ENCODE measurements at regions not wholly inside any gene's neighbourhood (a gene's known extent, or its start where the extent isn't known, plus 50 kb on each side); places are given as distances from the start of the nearest gene placed in this dataset.

DNA sequence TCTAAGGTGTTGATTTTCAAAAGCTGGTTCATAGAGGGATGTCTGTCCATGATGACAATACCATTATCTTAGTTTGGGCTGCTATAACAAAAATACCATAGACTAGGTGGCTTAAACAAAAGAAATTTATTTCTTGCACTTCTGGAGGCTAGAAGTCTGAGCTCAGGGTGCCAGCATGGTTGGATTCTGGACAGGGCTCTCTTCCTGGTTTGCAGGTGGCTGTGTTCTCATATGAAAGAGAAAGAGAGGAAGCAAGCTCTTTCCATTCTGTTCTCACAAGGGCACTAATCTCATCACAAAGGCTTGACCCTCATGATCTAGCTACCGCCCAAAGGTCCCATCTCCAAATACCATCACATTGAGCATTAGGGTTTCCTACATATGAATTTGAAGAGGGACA is 144.5 kb upstream of the SLC24A3 start (continued):
- TF ChIP-seq USF1 (IDR thresholded peaks at IDR 0.05; ENCODE audit: borderline replicate concordance, low read depth): no peak
- no peak for TF ChIP-seq TEAD4 (IDR thresholded peaks at IDR 0.05; ENCODE audit: borderline replicate concordance, insufficient read depth)
- no peak for TF ChIP-seq GABPA (IDR thresholded peaks at IDR 0.05; ENCODE audit: low read depth)

DNA sequence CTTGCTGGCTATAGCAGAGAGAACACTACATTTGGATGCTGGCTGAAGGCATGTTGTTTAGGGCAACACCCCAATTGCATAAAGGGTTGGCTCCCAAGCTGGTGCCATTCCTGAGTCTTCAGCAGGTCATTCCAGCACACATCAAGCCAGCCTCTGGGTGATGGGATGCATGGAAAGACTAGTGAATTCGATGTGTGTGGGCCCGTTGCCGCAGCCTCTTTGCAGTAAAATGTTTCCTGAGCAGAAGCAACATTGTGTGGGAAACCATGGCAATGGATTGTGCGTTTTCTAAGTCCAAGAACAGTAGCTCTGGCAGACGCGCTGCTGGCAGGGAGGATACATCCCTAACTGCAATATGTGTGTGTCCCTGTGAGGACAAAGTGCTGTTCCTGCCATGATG is 142.4 kb upstream of the SLC24A3 start:
- no peak overlapping the region for H3K4me3 ChIP-seq (ENCODE audit: low read depth in 2 of 2, low read length in 1 of 2)
- H3K27ac ChIP-seq (ENCODE audit: low read depth in 2 of 2, low read length in 1 of 2): no peak overlapping the region
- ChIA-PET CTCF (no interaction called here), POLR2A (no interaction called here)
- no peaks in the 10 kb centered on the region for H3F3A ChIP-seq (replicated peaks; ENCODE audit: insufficient read depth)
- no peak for DNase-seq
- no peaks in the 10 kb centered on the region for H3K9me2 ChIP-seq
- H3K79me2 ChIP-seq (ENCODE audit: insufficient read depth): no peaks in the 10 kb centered on the region
- WGBS (ENCODE audit: low lambda C conversion rate): 0% methylated on average over 4 of the region's 6 CpGs
- no peak overlapping the region for H3K4me2 ChIP-seq
- H3K9ac ChIP-seq: no peak overlapping the region
- no peaks in the 10 kb centered on the region for H4K20me1 ChIP-seq (ENCODE audit: insufficient read depth)
- no peaks in the 10 kb centered on the region for H3K27me3 ChIP-seq (ENCODE audit: insufficient read depth)
- H3K4me1 ChIP-seq (ENCODE audit: control insufficient read depth in 1 of 2, insufficient read depth in 2 of 2, low read depth in 1 of 2, low read length in 1 of 2): no peaks in the 10 kb centered on the region
- H3K9me3 ChIP-seq: no peaks in the 10 kb centered on the region
- H3K36me3 ChIP-seq (replicated peaks in 1 of 2; ENCODE audit: control insufficient read depth in 1 of 2, insufficient read depth in 2 of 2, low read length in 1 of 2): no peaks in the 10 kb centered on the region
- no peak for TF ChIP-seq FOXJ3 (CRISPR knock-in tag; IDR thresholded peaks at IDR 0.05)
- no peak overlapping the region for H2AFZ ChIP-seq (ENCODE audit: low read depth)

GRCh38 chr20:19070681-19071445 is 141.6 kb upstream of the SLC24A3 start:
- no peak for DNase-seq
- CTCF ChIA-PET: interaction anchor here (1.1 kb wide), 1 partner anchor 14 kb away, joined by 3 read pairs; no protein-coding TSS in a partner anchor
- Histone ChIP-seq H3K27ac (ENCODE audit: low read depth in 2 of 2, low read length in 1 of 2) (no peak overlapping the region), H3K4me3 (ENCODE audit: low read depth in 2 of 2, low read length in 1 of 2) (no peak overlapping the region), H3K9me3 (no peaks in the 10 kb centered on the region), H3K79me2 (ENCODE audit: insufficient read depth) (no peaks in the 10 kb centered on the region), H3F3A (replicated peaks; ENCODE audit: insufficient read depth) (no peaks in the 10 kb centered on the region), H3K9me2 (no peaks in the 10 kb centered on the region), H2AFZ (ENCODE audit: low read depth) (no peak overlapping the region), H4K20me1 (ENCODE audit: insufficient read depth) (no peaks in the 10 kb centered on the region), H3K27me3 (ENCODE audit: insufficient read depth) (no peaks in the 10 kb centered on the region), H3K36me3 (replicated peaks in 1 of 2; ENCODE audit: control insufficient read depth in 1 of 2, insufficient read depth in 2 of 2, low read length in 1 of 2) (no peaks in the 10 kb centered on the region), H3K4me1 (ENCODE audit: control insufficient read depth in 1 of 2, insufficient read depth in 2 of 2, low read depth in 1 of 2, low read length in 1 of 2) (no peaks in the 10 kb centered on the region), H3K9ac (no peak overlapping the region), H3K4me2 (no peak overlapping the region)
- TF ChIP-seq, protein P1, sequence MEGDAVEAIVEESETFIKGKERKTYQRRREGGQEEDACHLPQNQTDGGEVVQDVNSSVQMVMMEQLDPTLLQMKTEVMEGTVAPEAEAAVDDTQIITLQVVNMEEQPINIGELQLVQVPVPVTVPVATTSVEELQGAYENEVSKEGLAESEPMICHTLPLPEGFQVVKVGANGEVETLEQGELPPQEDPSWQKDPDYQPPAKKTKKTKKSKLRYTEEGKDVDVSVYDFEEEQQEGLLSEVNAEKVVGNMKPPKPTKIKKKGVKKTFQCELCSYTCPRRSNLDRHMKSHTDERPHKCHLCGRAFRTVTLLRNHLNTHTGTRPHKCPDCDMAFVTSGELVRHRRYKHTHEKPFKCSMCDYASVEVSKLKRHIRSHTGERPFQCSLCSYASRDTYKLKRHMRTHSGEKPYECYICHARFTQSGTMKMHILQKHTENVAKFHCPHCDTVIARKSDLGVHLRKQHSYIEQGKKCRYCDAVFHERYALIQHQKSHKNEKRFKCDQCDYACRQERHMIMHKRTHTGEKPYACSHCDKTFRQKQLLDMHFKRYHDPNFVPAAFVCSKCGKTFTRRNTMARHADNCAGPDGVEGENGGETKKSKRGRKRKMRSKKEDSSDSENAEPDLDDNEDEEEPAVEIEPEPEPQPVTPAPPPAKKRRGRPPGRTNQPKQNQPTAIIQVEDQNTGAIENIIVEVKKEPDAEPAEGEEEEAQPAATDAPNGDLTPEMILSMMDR (IDR thresholded peaks at IDR 0.05): no peak
- TF ChIP-seq EP300 (IDR thresholded peaks at IDR 0.05; ENCODE audit: borderline replicate concordance in 1 of 2, low read depth in 1 of 2, low read length in 1 of 2) (no peak), NFIC (IDR thresholded peaks at IDR 0.05; ENCODE audit: borderline replicate concordance) (no peak), USF1 (IDR thresholded peaks at IDR 0.05; ENCODE audit: borderline replicate concordance, low read depth) (no peak), YY1 (IDR thresholded peaks at IDR 0.05; ENCODE audit: low read depth) (no peak), MXI1 (IDR thresholded peaks at IDR 0.05; ENCODE audit: low read depth, low read length) (no peak), TEAD4 (IDR thresholded peaks at IDR 0.05; ENCODE audit: borderline replicate concordance, insufficient read depth) (no peak), GABPA (IDR thresholded peaks at IDR 0.05; ENCODE audit: low read depth) (no peak), EZH2phosphoT487 (IDR thresholded peaks at IDR 0.05; ENCODE audit: borderline replicate concordance, low read depth) (no peak), FOXM1 (IDR thresholded peaks at IDR 0.05; ENCODE audit: low read depth) (no peak), MEF2A (IDR thresholded peaks at IDR 0.05; ENCODE audit: borderline replicate concordance, low read depth) (no peak), RCOR1 (IDR thresholded peaks at IDR 0.05; ENCODE audit: low read length) (no peak), FOSL2 (IDR thresholded peaks at IDR 0.05; ENCODE audit: borderline replicate concordance, low read depth) (no peak)
- POLR2A ChIA-PET: no interaction called here
- 0% methylated on average over 3 of the region's 3 CpGs for WGBS (ENCODE audit: low lambda C conversion rate)
